ENCODE measurements at regions not wholly inside any gene's neighbourhood (a gene's known extent, or its start where the extent isn't known, plus 50 kb on each side); places are given as distances from the start of the nearest gene placed in this dataset.

DNA sequence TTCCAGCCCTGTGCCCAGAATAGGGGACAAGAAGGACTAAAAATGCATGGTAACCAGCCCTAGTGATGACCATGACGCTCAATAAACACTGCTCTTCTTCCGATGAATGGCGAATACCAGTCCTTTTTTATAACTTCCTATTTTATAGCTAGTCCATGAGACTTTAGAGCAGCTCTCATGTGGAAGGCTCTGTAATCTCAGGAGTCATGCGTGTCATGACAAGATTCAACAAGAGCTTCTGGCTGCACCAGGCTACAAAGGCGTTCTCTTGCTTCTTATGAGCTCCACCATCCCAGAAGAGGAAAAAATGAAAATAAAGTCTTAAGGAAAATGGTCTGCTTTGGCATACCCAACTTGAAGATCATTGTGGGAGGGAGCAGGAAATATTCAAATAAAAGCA is 141.0 kb downstream of the TMCO5A start:
- intact Hi-C loops (cut with DNase I; ENCODE audit: low total_unique reads) = loop anchor here (10.0 kb wide), 1 partner anchor 179 kb away; the partner anchor contains the start of gene SPRED1
- no peak for TF ChIP-seq POLR2A (IDR thresholded peaks at IDR 0.05)
- TF ChIP-seq, protein P1, sequence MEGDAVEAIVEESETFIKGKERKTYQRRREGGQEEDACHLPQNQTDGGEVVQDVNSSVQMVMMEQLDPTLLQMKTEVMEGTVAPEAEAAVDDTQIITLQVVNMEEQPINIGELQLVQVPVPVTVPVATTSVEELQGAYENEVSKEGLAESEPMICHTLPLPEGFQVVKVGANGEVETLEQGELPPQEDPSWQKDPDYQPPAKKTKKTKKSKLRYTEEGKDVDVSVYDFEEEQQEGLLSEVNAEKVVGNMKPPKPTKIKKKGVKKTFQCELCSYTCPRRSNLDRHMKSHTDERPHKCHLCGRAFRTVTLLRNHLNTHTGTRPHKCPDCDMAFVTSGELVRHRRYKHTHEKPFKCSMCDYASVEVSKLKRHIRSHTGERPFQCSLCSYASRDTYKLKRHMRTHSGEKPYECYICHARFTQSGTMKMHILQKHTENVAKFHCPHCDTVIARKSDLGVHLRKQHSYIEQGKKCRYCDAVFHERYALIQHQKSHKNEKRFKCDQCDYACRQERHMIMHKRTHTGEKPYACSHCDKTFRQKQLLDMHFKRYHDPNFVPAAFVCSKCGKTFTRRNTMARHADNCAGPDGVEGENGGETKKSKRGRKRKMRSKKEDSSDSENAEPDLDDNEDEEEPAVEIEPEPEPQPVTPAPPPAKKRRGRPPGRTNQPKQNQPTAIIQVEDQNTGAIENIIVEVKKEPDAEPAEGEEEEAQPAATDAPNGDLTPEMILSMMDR (IDR thresholded peaks at IDR 0.05) = no peak
- Histone ChIP-seq H3K27me3 (no peaks in the 10 kb centered on the region), H3K4me3 (no peak overlapping the region), H3K36me3 (ENCODE audit: low read depth, missing control alignments) (no peaks in the 10 kb centered on the region), H3K4me1 (peaks cover 14% of the 10 kb centered on the region), H3K9me3 (no peaks in the 10 kb centered on the region), H3K27ac (no peak overlapping the region)
- 91 to 99% methylated on average over 5 of the region's 5 CpGs for WGBS, 2 donors
- DNase-seq = no peak

DNA sequence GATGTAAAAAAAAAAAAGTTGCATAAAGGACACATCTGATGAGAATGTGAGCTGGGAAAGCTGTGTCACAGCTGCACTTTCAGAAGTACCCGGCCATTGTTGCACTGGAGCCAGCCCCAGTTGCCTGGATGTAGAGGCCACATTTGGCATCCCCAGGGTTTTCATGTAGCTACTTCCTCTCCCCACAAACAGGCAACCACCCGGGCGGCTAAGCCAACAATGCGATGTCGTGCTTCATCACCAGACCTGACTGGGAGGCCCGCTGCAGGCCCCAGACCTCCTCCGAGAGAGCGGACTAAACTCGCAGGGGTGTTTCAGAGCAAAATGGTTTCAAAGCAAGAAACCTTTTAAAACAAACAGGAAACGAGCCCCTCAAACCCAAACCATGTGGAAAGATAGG is 142.3 kb downstream of the TMCO5A start:
- peaks cover 21% of the 10 kb centered on the region for H3K4me1 ChIP-seq
- intact Hi-C loops (cut with DNase I; ENCODE audit: low total_unique reads) = loop anchor here (10.0 kb wide), 1 partner anchor 178 kb away; the partner anchor contains the start of gene SPRED1
- no peak overlapping the region for H3K4me3 ChIP-seq
- H3K36me3 ChIP-seq (ENCODE audit: low read depth, missing control alignments) = no peaks in the 10 kb centered on the region
- no peaks in the 10 kb centered on the region for H3K27me3 ChIP-seq
- TF ChIP-seq POLR2A (IDR thresholded peaks at IDR 0.05) = no peak
- TF ChIP-seq, protein P1 (IDR thresholded peaks at IDR 0.05) = no peak
- H3K9me3 ChIP-seq = no peaks in the 10 kb centered on the region
- H3K27ac ChIP-seq = no peak overlapping the region
- 64 to 77% methylated on average over 10 of the region's 10 CpGs for WGBS, 2 donors
- DNase-seq = no peak

DNA sequence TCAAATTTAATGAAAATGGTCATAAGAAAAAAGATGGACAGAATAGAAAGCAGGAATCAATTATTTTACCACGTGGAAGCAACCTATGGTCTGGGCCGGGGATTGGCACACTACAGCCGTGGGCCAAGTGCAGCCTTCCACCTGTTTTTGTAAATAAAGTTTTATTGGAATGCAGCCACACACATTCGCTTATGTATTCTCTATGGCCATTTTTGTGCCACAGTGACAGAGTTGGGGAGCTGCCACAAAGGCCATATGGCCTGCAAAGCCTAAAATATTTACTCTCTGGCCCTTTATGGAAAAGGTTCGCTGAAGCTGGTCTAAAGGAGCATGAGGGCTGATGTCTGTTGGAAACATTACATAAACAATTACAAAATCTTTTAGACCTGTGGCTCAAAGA is 144.8 kb downstream of the TMCO5A start:
- intact Hi-C loops (cut with DNase I; ENCODE audit: low total_unique reads) = loop anchor here (10.0 kb wide), 1 partner anchor 176 kb away; the partner anchor contains the start of gene SPRED1
- WGBS, 2 donors = 94% methylated on average over 5 of the region's 5 CpGs

DNA sequence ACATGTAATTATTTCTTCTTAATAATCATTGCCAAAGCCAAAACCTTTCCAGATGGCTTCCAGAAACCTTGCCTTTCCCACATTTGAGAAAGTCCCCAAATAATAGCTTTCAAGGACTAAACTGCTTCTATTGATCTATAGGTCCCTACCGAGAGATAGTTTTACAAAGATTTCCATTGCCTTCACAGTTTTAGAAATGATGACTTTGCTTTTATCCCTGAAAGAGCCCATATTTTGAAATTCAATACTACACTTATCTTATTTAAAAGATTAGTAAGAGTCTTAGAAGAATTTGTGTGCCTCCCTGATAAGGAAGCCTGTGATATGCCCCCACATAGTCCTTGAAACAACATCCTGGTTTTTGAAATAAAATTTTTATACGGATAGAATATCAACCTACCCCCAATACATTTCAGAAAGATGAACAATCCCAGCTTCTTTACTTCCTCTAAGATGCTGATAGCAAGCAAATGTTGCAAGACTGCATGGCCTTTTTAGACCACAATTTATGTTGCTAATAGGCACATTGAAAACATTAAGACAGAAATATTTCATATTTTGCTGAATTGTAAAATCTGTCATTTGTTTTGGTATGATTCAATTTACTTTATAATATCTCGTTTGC is 146.3 kb downstream of the TMCO5A start:
- no peak overlapping the region for H3K4me3 ChIP-seq
- no peaks in the 10 kb centered on the region for H3K36me3 ChIP-seq (ENCODE audit: low read depth, missing control alignments)
- DNase-seq = no peak
- intact Hi-C loops (cut with DNase I; ENCODE audit: low total_unique reads) = no loop called here
- no peak overlapping the region for H3K27ac ChIP-seq
- H3K9me3 ChIP-seq = no peaks in the 10 kb centered on the region
- H3K4me1 ChIP-seq = peaks cover 16% of the 10 kb centered on the region
- WGBS, 2 donors = 36 to 48% methylated on average over 3 of the region's 3 CpGs
- H3K27me3 ChIP-seq = no peaks in the 10 kb centered on the region
- TF ChIP-seq, protein P1 (IDR thresholded peaks at IDR 0.05) = no peak
- no peak for TF ChIP-seq POLR2A (IDR thresholded peaks at IDR 0.05)

More for the DNA sequence above, 144.8 kb downstream of the TMCO5A start:
- Histone ChIP-seq H3K27me3 (no peaks in the 10 kb centered on the region), H3K4me3 (no peak overlapping the region), H3K27ac (no peak overlapping the region), H3K4me1 (peaks cover 9% of the 10 kb centered on the region), H3K36me3 (ENCODE audit: low read depth, missing control alignments) (no peaks in the 10 kb centered on the region), H3K9me3 (no peaks in the 10 kb centered on the region)
- no peak for DNase-seq
- no peak for TF ChIP-seq POLR2A (IDR thresholded peaks at IDR 0.05)
- TF ChIP-seq, protein P1 (IDR thresholded peaks at IDR 0.05) = no peak

DNA sequence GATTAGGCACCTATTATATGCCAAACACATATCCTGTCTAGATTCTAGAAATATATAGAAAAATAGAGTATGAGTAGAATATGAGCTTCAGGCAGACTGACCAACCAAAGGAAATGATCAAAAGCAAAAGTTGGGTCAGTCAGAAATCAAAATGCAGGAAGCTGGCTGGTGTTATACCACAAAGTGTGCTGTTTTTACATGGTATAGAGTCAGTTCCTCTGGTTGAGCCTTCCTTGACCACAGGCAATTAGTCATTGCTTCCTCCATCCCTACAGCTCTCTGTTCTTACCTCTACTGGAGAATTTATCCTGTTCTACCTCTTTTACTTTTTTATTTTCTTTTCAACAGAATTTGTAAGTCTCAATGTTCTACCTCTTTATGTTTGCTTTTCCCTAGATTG is 149.8 kb downstream of the TMCO5A start:
- H3K9me3 ChIP-seq = no peaks in the 10 kb centered on the region
- peaks cover 21% of the 10 kb centered on the region for H3K4me1 ChIP-seq
- no peak overlapping the region for H3K27ac ChIP-seq
- intact Hi-C loops (cut with DNase I; ENCODE audit: low total_unique reads) = no loop called here
- no peaks in the 10 kb centered on the region for H3K27me3 ChIP-seq
- DNase-seq = no peak
- TF ChIP-seq POLR2A (IDR thresholded peaks at IDR 0.05) = no peak
- TF ChIP-seq, protein P1 (IDR thresholded peaks at IDR 0.05) = no peak
- no peak overlapping the region for H3K4me3 ChIP-seq
- no peaks in the 10 kb centered on the region for H3K36me3 ChIP-seq (ENCODE audit: low read depth, missing control alignments)
